ENCODE measurements at regions not wholly inside any gene's neighbourhood (a gene's known extent, or its start where the extent isn't known, plus 50 kb on each side); places are given as distances from the start of the nearest gene placed in this dataset.

GRCh38 chr15:39327005-39327730, 253.7 kb upstream of the THBS1 start:
- no TSS peak for BruUV-seq (replicated peaks)
- FAIRE-seq, result no peak
- WGBS (ENCODE audit: low lambda C conversion rate), result 14% methylated on average over 6 of the region's 6 CpGs
- Histone ChIP-seq H4K20me1 (ENCODE audit: insufficient read depth, low read length) (no peaks in the 10 kb centered on the region), H3K27me3 (ENCODE audit: control insufficient read depth in 1 of 2, insufficient read depth in 2 of 2, low read length in 2 of 2) (no peaks in the 10 kb centered on the region; a peak in 1 of 5 replicates), H2AFZ (ENCODE audit: low read length) (no peak overlapping the region), H3K4me1 (ENCODE audit: insufficient read depth, low read length) (peaks cover 18% of the 10 kb centered on the region), H3K27ac (ENCODE audit: extremely low read length, insufficient read depth, low read length) (no peak overlapping the region), H3K9me3 (ENCODE audit: low read length) (no peaks in the 10 kb centered on the region), H3K4me2 (ENCODE audit: low read depth, low read length) (no peak overlapping the region), H3K36me3 (replicated peaks in 1 of 2; ENCODE audit: control insufficient read depth in 1 of 2, insufficient read depth in 2 of 2, low read length in 2 of 2) (no peaks in the 10 kb centered on the region), H3K9ac (ENCODE audit: insufficient read depth, low read depth, low read length) (no peak overlapping the region), H3K79me2 (ENCODE audit: insufficient read depth, low read length) (no peaks in the 10 kb centered on the region), H3K4me3 (replicated peaks in 1 of 3; ENCODE audit: insufficient read depth in 1 of 3, low read depth in 2 of 3, low read length in 3 of 3) (no peak overlapping the region)
- TF ChIP-seq CEBPB (IDR thresholded peaks at IDR 0.05; ENCODE audit: borderline replicate concordance, low read depth, low read length), result 0 out of 2 replicates have a peak, but pooled peaks have one; percentile 22
- no peak for TF ChIP-seq ZNF576 (CRISPR knock-in tag; IDR thresholded peaks at IDR 0.05)
- ChIA-PET CTCF (ENCODE audit: low intra/inter-chr PET ratio, low total read pairs) (no interaction called here), POLR2A (interaction anchor here (0.9 kb wide), 1 partner anchor 15 kb away, joined by 3 read pairs; no protein-coding TSS in a partner anchor)
- DNase-seq (ENCODE audit: low spot score), result no peak
- ATAC-seq, result no peak
- intact Hi-C loops (cut with micrococcal nuclease; ENCODE audit: unreplicated experiment), result no loop called here
- in situ Hi-C loops (cut with HindIII; ENCODE audit: extremely low pct_ligation_motif_present, low pct_unique_long_range_greater_than_20kb), result no loop called here

- WGBS (ENCODE audit: low lambda C conversion rate), result 85% methylated on average over 6 of the region's 6 CpGs
- H3K27ac ChIP-seq (ENCODE audit: extremely low read length, insufficient read depth, low read length), result no peak overlapping the region
- no peaks in the 10 kb centered on the region; a peak in 1 of 5 replicates for H3K27me3 ChIP-seq (ENCODE audit: control insufficient read depth in 1 of 2, insufficient read depth in 2 of 2, low read length in 2 of 2)
- H3K4me1 ChIP-seq (ENCODE audit: insufficient read depth, low read length), result peaks cover 38% of the 10 kb centered on the region
- DNase-seq (ENCODE audit: low spot score), result no peak
- H3K36me3 ChIP-seq (replicated peaks in 1 of 2; ENCODE audit: control insufficient read depth in 1 of 2, insufficient read depth in 2 of 2, low read length in 2 of 2), result no peaks in the 10 kb centered on the region
- ATAC-seq, result no peak
- ChIA-PET CTCF (ENCODE audit: low intra/inter-chr PET ratio, low total read pairs) (no interaction called here), POLR2A (no interaction called here)
- H3K9me3 ChIP-seq (ENCODE audit: low read length), result no peaks in the 10 kb centered on the region
- H2AFZ ChIP-seq (ENCODE audit: low read length), result no peak overlapping the region
- TF ChIP-seq CENPBD1 (CRISPR knock-in tag; IDR thresholded peaks at IDR 0.05; ENCODE audit: borderline replicate concordance, low read depth), result no peak
- TF ChIP-seq ZNF713 (CRISPR knock-in tag; IDR thresholded peaks at IDR 0.05), result no peak
- TF ChIP-seq ZNF225 (CRISPR knock-in tag; IDR thresholded peaks at IDR 0.05), result no peak
- no peak for TF ChIP-seq ZSCAN25 (CRISPR knock-in tag; IDR thresholded peaks at IDR 0.05)
- TF ChIP-seq ARID5B (CRISPR knock-in tag; IDR thresholded peaks at IDR 0.05), result no peak
- no peak overlapping the region for H3K9ac ChIP-seq (ENCODE audit: insufficient read depth, low read depth, low read length)
- BruUV-seq (replicated peaks), result no TSS peak
- no peak for FAIRE-seq
- H3K79me2 ChIP-seq (ENCODE audit: insufficient read depth, low read length), result no peaks in the 10 kb centered on the region
- intact Hi-C loops (cut with micrococcal nuclease; ENCODE audit: unreplicated experiment) (no loop called here), in situ Hi-C loops (cut with HindIII; ENCODE audit: extremely low pct_ligation_motif_present, low pct_unique_long_range_greater_than_20kb) (no loop called here)
- no peak overlapping the region for H3K4me3 ChIP-seq (replicated peaks in 1 of 3; ENCODE audit: insufficient read depth in 1 of 3, low read depth in 2 of 3, low read length in 3 of 3)
- H3K4me2 ChIP-seq (ENCODE audit: low read depth, low read length), result no peak overlapping the region
- H4K20me1 ChIP-seq (ENCODE audit: insufficient read depth, low read length), result no peaks in the 10 kb centered on the region
Observed at GRCh38 chr15:39330061-39330460, 250.8 kb upstream of the THBS1 start.
